GM12873 (cell line): ENCODE measurements at regions not wholly inside any gene's neighbourhood (a gene's known extent, or its start where the extent isn't known, plus 50 kb on each side); places are given as distances from the start of the nearest gene placed in this dataset.

Experiments used
- TF ChIP-seq, protein P1 (sequence below): IDR thresholded peaks from 2 replicates; pipeline ENCODE4 v1.5.1; 2012; ENCODE audit warnings: low read depth, mild to moderate bottlenecking, moderate library complexity, low read length, control low read depth; ENCODE audit not compliant: insufficient read depth; ENCODE audit errors: missing control alignments

DNA sequence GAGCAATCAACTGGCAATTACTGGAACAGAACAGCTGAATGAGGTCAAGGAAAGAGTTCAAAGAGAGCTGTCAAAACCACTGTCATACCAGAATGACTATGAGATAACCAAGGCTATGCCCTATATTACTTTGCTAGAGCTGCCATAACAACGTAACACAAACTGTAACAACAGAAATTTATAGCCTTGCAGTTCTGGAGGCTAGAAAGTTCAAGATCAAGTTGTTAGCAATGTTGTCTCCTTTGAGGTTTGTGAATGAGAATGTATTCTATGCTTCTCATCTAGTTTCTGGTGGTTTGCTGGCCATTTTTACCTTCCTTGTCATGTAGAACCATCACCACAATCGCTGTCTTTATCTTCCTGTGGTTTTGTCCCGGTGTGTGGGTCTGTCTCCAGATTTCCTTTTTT lies 1323.0 kb upstream of the GJE1 start:
- TF ChIP-seq, protein P1, sequence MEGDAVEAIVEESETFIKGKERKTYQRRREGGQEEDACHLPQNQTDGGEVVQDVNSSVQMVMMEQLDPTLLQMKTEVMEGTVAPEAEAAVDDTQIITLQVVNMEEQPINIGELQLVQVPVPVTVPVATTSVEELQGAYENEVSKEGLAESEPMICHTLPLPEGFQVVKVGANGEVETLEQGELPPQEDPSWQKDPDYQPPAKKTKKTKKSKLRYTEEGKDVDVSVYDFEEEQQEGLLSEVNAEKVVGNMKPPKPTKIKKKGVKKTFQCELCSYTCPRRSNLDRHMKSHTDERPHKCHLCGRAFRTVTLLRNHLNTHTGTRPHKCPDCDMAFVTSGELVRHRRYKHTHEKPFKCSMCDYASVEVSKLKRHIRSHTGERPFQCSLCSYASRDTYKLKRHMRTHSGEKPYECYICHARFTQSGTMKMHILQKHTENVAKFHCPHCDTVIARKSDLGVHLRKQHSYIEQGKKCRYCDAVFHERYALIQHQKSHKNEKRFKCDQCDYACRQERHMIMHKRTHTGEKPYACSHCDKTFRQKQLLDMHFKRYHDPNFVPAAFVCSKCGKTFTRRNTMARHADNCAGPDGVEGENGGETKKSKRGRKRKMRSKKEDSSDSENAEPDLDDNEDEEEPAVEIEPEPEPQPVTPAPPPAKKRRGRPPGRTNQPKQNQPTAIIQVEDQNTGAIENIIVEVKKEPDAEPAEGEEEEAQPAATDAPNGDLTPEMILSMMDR = no peak

DNA sequence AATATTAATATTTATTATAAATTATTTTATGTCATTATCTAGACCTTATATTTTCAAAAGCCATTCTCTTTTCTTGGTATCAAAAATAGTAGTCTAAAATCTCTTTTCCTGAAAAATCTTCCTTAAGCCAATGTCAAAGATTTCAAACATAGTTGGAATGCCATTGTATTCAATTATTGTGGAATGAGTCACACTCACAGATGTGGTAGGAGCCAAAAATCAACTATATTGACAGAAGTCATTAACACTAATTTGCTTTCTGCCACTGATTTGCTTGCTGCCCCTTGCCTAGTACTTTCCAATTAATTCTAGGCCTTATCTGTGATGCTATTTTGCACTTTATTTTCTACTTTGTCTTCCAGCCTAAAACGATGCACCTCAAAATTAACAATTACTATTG lies 1326.3 kb upstream of the GJE1 start:
- TF ChIP-seq, protein P1 = no peak

DNA sequence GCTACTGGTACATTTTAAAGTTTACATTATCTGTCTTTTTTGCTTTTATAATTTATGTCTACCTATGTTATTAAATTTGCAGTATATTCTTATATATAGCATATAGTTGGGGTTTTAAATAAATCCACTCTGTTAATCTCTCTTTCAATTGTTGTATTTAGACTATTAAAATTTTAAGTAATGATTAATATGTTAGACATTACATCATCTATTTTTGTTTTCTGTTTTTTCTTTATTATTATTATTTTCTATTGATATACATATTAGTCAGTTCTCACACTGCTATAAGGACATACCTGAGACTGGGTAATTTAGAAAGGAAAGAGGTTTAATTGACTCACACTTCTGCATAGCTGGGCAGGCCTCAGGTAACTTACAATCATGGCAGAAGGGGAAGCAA lies 1338.2 kb upstream of the GJE1 start:
- TF ChIP-seq, protein P1 = no peak

DNA sequence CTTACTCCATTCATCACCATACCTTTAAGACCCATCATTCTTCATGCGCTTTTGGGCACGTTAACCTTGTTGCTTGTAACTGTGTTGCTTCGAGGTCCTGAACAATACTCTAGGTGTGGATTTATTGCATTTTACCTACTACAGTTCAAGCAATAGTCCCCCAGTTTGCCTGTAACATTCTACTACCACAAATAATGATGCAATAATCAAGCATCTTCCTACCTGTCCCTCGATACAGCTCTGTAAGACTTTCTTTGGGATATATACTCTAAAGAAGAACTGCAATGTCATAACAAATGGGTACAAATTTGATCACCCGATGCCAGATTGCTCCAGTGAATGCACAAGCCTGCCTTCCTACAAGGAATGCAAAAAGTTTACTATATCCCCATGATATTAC lies 1342.6 kb upstream of the GJE1 start:
- TF ChIP-seq, protein P1 = no peak

DNA sequence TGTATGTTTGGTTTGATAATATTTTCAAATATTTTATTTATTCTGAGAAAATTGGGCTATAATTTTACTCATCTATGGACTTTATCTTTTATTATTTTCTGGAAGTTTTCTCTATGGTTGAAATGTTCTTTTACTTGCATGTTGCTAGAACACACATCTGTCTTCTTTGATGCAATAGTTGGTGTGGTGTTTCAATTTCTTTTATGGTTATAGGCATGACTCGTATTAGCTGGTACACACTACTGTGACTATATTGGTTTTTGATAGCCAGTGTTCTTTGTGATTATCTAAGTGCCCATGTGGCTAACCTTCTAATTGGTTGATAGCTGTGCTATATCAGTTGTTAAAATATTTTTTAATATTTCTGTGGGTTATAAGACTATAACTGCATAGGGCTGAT lies 1343.3 kb upstream of the GJE1 start:
- TF ChIP-seq, protein P1 = no peak

DNA sequence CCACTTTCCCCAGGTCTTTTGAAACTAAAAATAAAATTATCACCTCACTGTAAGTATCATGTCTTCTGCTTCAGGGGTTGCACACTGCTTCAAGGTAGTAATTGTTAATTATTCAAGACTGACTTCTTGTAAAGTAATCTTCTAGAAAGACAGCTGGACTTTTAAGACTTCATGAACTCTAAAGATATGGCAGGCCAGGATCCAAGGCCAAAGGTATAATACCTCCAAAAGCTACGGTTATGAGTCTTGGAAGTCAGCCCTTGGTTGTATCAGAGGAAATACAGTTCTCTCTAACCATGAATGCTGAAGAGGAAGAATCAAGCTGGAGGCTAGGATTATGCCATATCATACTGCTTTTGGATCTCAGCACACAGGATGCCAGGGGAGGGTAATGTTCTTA lies 1346.8 kb upstream of the GJE1 start:
- TF ChIP-seq, protein P1 = no peak

DNA sequence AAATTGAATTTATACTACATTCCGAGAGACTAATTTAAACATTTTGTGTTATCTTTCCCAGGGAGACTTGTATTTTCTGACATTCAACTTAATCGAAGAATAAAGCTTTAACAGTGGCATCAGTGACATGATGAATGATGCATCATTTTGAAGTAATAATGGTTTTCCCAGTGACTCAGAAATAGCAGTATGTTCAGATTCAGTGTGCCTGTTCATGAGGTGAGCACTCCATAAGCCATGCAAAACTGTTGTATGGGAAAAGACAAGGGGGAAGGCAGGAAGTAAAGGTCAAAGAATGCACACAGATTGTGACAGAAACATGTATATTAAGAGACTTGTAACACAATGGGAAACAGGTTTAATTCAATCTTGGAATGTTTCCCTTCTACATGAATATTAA lies 1348.2 kb upstream of the GJE1 start:
- TF ChIP-seq, protein P1 = no peak
